Gastrocnemius medialis (tissue), 4 donors: ENCODE measurements at regions not wholly inside any gene's neighbourhood (a gene's known extent, or its start where the extent isn't known, plus 50 kb on each side); places are given as distances from the start of the nearest gene placed in this dataset.

Source experiments
- POLR2A ChIP-seq, 2 donors: fragments of 450-650 bp; IDR thresholded peaks; one replicate each; pipeline ENCODE4 v1.6.1; 2017; ENCODE audit warnings: antibody characterized with exemption in 2 of 2, mild to moderate bottlenecking in 2 of 2, moderate library complexity in 2 of 2
- TF ChIP-seq, protein P1 (sequence below), 5 experiments: fragments of 450-650 bp in 3 of 5; fragments of 200-600 bp in 2 of 5; sonication (generic) in 2 of 5; IDR thresholded peaks in 4 of 5; conservative IDR thresholded peaks in 1 of 5; 1 replicate in 4 of 5; 2 replicates in 1 of 5; pipeline ENCODE4 v1.5.1; 2016 to 2019; ENCODE audit warnings: antibody characterized with exemption in 5 of 5, mild to moderate bottlenecking in 3 of 5, moderate library complexity in 3 of 5

DNA sequence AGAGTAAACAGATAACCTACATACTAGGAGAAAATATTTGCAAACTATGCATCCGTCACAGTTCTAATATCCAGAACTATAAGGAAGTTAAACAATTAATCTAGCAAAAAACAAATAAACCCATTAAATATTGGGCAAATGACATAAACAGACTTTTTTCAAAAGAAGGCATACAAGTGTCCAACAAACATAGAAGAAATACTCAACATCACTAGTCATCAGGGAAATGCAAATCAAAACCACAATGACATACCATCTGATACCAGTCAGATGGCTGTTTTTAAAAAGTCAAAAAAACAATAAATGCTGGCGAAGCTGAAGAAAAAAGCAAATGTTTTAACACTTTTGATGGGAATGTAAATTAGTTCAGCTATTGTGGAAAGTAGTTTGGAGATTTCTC is 1117.7 kb upstream of the MAP3K7 start:
- TF ChIP-seq POLR2A (IDR thresholded peaks at IDR 0.05) = no peak
- TF ChIP-seq, protein P1, sequence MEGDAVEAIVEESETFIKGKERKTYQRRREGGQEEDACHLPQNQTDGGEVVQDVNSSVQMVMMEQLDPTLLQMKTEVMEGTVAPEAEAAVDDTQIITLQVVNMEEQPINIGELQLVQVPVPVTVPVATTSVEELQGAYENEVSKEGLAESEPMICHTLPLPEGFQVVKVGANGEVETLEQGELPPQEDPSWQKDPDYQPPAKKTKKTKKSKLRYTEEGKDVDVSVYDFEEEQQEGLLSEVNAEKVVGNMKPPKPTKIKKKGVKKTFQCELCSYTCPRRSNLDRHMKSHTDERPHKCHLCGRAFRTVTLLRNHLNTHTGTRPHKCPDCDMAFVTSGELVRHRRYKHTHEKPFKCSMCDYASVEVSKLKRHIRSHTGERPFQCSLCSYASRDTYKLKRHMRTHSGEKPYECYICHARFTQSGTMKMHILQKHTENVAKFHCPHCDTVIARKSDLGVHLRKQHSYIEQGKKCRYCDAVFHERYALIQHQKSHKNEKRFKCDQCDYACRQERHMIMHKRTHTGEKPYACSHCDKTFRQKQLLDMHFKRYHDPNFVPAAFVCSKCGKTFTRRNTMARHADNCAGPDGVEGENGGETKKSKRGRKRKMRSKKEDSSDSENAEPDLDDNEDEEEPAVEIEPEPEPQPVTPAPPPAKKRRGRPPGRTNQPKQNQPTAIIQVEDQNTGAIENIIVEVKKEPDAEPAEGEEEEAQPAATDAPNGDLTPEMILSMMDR (IDR thresholded peaks at IDR 0.05 in 4 of 5, conservative IDR thresholded peaks at IDR 0.05 in 1 of 5) = no peak
